ENCODE measurements at regions not wholly inside any gene's neighbourhood (a gene's known extent, or its start where the extent isn't known, plus 50 kb on each side); places are given as distances from the start of the nearest gene placed in this dataset.
"Not testable (repeated sequence)": the region's sequence is repeated elsewhere in the genome, so short reads cannot be mapped to it uniquely, and the experiment has no call there.

DNA sequence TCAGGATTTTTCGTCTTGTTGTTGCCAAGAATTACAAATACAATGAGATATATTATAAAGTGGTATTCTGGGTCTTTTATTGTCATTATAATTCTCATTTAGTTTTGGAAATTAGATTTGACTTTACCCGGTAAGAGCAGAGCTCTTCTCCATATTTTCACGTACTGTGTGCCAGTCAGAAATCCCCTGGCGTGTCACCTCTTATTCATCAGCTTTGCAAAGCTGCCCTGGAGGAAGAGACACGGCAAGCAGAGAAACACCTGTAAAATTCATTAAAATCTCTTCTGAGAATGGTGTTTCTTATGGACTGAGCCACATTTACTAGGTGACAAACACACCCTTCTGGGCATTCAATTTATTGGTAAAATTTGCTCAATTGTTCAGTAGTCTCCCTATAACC is 440.4 kb downstream of the HINT1 start:
- DNase-seq (ENCODE audit: low read depth) = no peak

DNA sequence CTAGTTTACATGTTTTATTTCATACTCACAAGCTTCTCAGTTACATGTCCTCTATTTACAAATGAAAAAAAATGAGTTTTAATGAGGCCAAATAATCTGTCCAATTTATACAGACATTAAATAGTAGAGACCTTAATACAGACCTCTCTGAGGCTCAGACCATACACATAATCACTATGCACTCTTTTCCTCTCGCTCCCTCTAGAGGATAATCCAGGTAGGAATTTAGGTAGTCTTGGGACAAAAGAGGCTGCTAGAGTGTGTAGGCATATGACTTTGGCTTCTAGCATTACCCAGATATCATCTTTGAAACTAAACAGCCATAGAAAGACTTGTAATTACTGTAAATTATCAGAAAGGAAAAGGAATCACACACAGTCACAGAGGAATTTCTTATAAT is 444.7 kb downstream of the HINT1 start:
- DNase-seq (ENCODE audit: low read depth) = no peak

GRCh38 chr5:130715541-130715940 is 449.5 kb downstream of the HINT1 start:
- no peak for DNase-seq (ENCODE audit: low read depth)

GRCh38 chr5:130714200-130714599 is 450.9 kb downstream of the HINT1 start:
- DNase-seq (ENCODE audit: low read depth) = no peak

DNA sequence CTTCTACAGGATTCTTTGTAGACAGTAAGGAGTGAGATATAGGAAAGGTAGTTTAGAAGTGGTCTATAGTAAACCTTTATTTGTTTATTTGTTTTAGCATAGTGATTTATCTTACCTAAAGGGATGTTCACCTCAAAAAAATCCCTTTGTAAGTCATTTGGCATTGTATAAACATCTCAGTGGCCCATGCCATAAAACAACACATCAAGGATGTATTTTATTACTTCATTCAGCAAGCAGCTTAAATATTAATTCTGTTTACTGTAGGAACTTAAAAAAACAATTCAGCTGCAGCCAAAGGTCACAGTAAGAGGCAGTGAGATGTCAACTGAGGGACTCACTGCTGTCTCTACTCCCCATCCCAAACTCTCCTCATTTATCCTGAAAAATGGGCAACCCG is 452.7 kb downstream of the HINT1 start:
- no peak for DNase-seq (ENCODE audit: low read depth)

DNA sequence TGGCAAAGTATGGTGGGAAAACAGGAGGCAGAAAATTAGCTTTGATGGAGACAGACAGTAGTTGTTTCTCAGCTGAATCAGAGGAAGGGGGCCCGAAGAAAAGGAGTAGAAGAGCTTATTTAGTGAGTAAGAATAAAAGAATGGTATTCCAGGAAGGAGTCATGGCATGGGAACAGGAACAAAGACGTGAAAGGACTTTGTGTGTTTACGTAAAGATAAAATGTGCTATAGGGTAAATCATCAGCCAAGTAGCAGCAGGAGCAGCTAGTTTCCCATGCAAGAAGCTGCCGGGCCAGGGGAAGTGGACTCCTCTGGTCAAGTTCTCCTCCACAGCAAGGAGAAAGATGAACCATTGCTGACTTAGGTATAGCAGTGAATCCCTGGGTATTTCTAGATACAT is 454.5 kb downstream of the HINT1 start:
- no peak for DNase-seq (ENCODE audit: low read depth)

GRCh38 chr5:130708754-130709153 is 456.3 kb downstream of the HINT1 start:
- no peak for DNase-seq (ENCODE audit: low read depth)

- no peak for DNase-seq (ENCODE audit: low read depth)
Measured at GRCh38 chr5:130706696-130707095, 458.4 kb downstream of the HINT1 start.

DNA sequence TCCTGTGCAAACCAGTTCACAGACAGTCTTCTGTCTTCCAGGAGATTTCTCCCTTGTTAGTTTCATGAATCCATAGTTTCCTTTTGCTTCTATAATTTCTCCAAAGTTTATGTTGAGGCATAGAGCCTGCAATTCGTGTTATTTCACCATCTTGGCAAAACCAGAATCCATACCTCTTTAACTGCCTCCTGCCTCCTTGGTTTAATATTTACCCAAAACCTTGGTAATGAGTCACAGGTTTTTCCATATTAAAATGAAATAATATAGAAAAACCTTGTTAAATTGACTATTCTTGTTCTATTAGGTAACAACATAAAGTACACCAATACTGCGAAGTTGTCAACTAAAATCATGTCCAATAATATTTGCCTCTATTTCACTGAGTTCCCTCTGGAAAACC is 459.7 kb downstream of the HINT1 start:
- no peak for DNase-seq (ENCODE audit: low read depth)

DNA sequence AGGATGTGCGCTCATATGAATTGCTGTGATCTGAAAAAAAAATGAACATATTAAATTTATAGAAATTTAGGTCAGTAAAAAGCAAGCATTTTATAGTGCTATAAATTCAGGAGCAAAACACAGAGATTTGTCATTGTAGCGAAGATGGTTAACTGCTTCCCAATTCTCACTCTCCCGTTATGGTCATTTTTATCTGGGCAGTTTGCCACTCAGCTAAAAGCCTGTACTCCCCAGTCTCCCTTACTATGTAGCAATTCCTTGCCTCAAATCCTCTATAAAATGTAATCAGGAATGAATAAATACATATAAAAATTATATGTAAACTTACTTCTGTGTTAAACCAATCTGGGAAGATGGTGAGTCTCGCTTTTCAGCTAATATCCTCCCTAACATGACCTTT is 471.5 kb downstream of the HINT1 start:
- no peak for DNase-seq (ENCODE audit: low read depth)

- no peak for DNase-seq (ENCODE audit: low read depth)
Measured at GRCh38 chr5:130692770-130693169, 472.3 kb downstream of the HINT1 start.

GRCh38 chr5:130689831-130690230 is 475.2 kb downstream of the HINT1 start:
- DNase-seq (ENCODE audit: low read depth) = no peak

- no peak for DNase-seq (ENCODE audit: low read depth)
Measured at GRCh38 chr5:130687085-130687733, 477.8 kb downstream of the HINT1 start.

GRCh38 chr5:130678637-130679036 is 486.4 kb downstream of the HINT1 start:
- no peak for DNase-seq (ENCODE audit: low read depth)

DNA sequence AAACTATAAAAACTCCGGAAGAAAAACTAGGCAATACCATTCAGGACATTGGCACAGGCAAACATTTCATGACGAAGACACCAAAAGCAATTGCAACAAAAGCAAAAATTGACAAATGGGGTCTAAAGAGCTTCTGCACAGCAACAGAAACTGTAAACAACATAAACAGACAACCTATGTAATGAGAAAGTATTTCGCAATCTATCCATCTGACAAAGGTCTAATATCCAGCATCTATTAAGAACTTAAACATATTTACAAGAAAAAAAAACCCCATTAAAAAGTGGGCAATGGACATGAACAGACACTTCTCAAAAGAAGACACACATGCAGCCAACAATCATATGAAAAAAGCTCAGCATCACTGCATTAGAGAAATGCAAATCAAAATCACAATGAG is 498.6 kb downstream of the HINT1 start:
- DNase-seq (ENCODE audit: low read depth) = no peak

DNA sequence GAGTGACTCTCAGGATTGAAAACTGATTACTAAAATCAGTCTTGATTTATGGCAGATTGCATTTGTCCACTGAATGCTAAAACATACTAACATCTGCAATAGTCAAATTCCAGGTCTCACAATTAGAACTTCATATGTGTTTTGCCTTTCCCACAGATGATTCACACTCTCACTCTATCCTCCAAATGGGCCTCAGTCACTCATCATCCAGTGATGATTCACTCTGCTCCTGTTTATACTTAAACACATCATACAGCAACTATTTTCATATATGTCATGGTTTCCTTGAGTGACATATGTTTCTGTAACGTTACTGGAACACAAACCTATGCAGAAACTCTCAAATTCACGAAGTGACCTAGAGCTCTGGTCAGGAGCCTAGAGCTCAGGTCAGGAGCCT is 512.9 kb downstream of the HINT1 start:
- no peak for DNase-seq (ENCODE audit: low read depth)

DNA sequence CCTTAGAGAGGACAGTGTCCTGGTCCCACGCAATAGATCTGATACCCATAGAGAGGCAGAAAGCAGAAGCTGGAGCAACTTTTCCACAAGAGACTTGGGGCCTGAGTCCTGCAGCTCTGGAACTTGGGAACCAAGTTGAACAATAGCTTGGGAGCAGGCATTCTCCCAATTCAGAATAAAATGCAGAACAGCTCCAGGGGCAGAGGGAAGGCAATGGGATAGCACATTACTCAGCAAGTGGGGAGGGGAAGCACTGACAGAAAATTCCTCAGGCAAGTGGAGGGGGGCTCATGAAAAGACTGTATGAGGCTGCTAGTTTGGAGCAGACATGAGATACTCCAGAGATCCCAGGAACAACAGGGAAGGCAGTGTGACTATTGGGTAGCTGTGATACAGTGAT is 513.6 kb downstream of the HINT1 start:
- no peak for DNase-seq (ENCODE audit: low read depth)

- DNase-seq (ENCODE audit: low read depth) = no peak
Measured at GRCh38 chr5:130643321-130643720, 521.7 kb downstream of the HINT1 start.

DNA sequence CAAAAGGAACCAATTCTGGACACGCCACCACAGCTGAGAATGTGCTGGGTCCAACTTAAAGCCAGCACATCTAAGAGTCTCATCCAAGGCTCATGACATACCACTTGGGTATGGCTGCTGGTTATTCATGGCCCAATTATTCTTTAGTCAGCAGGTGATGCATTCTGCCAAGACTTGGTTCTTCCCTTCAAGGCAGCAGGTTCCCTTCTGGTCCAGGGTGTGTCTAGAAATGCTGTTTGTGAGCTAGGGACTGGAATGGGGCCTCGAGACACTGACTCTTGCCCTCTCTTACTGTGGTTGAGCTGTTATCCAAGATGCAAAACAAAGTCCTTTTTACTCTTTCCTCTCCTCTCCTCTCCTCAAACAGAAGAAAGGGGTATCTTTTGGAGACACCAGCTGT is 522.6 kb downstream of the HINT1 start:
- no peak for DNase-seq (ENCODE audit: low read depth)

DNA sequence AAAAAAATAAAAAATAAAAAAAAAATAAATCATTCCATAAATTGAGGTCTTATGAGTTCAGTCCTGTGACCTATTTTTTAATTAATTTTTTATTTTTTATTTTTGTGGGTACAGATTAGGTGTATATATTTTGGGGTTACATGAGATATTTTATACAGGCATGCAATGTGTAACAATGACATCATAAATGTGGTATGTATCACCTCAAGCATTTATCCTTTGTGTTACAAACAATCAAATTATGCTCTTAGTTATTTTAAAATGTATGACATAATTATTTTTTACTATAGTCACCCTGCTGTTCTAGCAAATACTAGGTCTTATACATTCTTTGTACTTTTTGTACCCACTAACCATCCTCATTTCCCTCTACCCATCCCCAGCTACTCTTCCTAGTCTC is 537.9 kb downstream of the HINT1 start:
- no peak for DNase-seq (ENCODE audit: low read depth)

DNA sequence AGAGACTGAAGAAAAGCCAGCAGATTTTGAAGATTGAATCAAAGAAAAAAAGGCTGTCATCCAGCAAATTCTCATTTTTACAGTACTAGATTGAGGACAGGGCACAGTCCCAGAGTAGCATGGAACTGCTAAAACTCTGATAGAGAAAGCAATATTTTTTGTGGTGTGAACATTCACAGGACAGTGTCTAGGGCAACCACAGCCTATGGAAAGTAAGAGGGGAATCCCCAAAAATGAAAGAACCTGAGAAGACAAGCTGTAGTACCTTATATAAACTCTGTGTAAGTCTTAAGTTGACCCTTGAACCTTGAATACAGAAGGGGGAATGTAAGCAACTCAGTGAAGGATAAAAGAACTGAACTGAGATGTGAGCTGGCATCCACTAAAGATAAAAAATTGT is 540.3 kb downstream of the HINT1 start:
- no peak for DNase-seq (ENCODE audit: low read depth)

GRCh38 chr5:130616161-130616560 is 548.9 kb downstream of the HINT1 start:
- DNase-seq (ENCODE audit: low read depth) = no peak

GRCh38 chr5:130605234-130605633 is 559.8 kb downstream of the HINT1 start:
- no peak for DNase-seq (ENCODE audit: low read depth)

DNA sequence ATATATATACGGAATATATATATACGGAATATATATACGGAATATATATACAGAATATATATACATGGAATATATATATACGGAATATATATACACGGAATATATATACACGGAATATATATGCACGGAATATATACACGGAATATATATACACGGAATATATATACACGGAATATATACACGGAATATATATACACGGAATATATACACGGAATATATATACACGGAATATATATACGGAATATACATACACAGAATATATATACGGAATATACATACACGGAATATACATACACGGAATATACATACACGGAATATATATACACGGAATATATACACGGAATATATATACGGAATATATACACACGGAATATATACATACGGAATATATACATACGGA is 568.4 kb downstream of the HINT1 start:
- not testable (repeated sequence) for DNase-seq (ENCODE audit: low read depth)

- no peak for DNase-seq (ENCODE audit: low read depth)
Measured at GRCh38 chr5:130580264-130580663, 584.8 kb downstream of the HINT1 start.
